Inflammatory macrophage treated with lipopolysaccharide for 4 hours (primary cell): ENCODE measurements at regions not wholly inside any gene's neighbourhood (a gene's known extent, or its start where the extent isn't known, plus 50 kb on each side); places are given as distances from the start of the nearest gene placed in this dataset.

ENCODE experiments used
- DNase-seq: peaks from one replicate; pipeline ENCODE4 v3.0.0-alpha.2; 2020

DNA sequence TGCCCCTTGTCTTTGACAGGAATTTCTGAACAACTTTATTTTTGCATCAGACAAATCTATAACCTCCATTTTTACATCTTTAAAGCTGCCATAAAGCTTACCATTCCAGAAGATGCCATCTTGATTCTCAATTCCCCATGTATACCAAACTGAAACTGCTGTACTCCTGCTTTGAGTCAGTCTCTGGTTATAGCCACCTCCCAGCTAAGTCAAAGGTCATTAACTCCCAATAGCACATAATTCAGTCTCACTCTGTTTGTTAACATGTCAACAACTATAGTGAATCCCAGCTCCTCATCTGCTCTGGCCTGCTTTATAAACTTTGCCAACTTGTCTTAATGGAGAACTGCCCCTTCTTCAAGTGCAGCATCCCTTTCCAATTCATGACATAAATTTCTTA, 343.6 kb downstream of the FRK start:
- DNase-seq = no peak

DNA sequence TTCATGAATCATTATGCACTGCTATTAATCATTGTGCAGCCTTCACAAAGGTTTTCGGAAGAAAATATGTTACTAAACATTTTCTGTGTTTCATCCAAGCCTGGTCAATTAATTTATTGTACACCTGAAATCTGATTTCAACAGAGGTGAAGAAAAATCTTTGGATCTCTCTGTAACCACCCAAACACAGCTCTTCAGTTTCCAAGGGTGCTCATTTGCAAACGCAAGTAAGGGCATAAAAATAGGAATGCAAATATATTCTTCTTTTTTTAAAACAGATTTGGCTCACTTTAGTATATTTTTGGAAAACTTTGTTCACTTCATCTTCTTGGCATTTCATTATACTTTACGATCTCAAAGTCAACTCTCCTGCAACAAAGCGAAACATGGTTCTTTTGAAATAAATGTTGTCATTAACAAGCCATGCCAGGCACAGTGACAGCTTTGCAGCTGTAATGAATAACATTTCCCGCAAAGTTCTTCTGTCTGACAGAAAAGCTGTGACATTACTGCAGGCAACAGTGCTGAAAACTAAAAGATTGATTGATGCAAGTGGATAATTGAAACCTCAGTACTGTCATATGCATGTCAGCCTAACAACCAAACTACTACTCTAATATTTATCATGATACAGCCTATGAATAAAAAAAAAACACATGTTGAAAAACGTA, 348.3 kb downstream of the FRK start:
- no peak for DNase-seq

DNA sequence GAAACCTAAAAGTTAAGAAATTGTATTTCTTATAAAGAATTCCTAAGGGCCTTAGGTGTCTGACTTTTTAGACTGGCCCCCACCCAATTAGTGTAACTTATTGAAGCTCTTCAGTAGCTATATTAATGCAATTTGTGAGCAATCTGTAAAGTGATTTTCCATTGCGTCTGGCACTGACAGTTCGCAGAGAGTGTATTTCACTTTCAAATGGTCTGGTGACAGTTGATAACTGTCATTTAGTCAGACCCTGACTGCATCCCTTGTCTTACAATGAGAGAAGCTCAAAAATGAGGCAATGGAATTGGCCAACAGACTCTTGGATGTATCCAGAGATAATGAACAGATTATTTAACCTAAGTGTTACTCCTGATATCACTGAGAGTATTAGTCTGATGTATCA, 351.8 kb downstream of the FRK start:
- DNase-seq = no peak

- DNase-seq = no peak
Observed at GRCh38 chr6:115706981-115707380, 353.7 kb downstream of the FRK start.

DNA sequence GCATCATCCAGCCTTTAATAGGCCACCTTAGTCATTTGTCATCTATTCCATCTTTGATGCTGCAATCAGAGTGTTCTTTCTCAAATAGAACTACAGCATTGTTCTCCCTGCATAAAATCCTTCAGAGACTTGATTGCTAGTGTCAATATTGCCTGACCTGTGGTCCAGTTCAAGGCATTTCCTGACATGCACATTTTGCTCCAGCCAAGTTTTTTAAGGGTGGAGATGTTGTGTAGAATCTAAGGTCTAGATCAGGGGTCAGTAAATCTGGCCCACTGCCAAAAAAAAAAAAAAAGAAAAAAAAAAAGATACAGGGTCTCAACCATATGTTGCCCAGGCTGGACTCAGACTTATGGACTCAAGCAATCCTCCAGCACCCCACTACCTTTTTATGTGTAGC, 354.4 kb downstream of the FRK start:
- no peak for DNase-seq

DNA sequence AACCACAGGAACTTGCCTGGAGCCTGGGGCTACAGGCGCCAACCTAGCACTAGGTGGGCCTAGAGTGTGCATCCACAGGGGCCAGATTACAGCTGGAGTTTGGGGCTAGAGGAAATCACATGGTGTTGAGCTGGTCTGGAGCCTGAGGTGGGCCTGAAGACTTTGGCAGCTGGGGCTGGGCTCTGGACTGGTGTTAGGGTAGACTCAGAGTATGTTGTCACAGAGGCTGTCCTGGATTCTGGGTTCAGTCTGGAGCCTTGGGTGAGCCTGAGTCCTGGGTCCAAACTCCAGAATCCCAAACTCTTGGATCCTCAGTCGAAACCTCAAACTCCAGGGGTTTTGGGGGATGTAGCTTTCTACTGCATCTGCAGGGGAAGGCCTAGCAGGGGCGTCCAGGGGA, 356.7 kb downstream of the FRK start:
- no peak for DNase-seq

- DNase-seq = no peak
Observed at GRCh38 chr6:115691433-115691832, 369.3 kb downstream of the FRK start.

- DNase-seq = no peak
Observed at GRCh38 chr6:115690854-115691253, 369.8 kb downstream of the FRK start.

DNA sequence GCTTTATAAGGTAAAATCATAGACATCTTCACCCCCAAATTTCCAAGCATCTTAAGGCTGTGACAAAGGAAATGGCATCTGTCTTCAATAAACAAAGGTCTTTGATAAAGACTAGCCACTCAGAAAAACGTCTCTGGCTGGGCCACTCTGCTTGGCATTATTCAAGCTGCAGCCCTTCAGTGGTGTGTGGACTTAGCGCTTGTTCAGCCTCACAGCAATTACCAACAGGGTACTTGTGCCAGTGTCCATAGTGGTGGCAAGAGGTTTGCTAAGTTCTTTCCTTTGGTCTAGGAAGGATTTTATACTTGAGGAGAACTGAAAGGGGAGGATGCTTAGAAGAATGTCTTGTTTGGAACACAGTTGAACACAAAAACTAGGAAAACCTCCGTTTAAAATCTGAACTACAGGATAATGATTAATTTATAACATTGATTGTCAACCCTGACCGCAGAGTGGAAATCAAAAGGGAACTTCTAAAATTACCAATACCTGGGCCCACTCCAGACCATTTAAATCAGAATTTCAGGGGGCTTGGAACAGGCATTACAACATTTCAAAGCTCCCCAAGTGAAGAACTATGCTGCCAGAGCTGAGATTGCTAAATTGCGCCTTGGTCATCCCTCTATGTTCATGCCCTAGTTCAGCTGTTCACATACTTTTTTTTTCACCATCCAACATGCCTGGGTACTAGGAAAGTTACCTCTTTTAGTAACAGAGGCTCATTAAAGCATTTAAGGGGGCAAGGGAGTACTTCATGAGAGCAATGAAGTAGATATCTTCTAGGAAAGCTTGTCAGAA, 378.5 kb downstream of the FRK start:
- no peak for DNase-seq

GRCh38 chr6:115680621-115681020, 380.1 kb downstream of the FRK start:
- DNase-seq = no peak

GRCh38 chr6:115677198-115677597, 383.5 kb downstream of the FRK start:
- DNase-seq = no peak

DNA sequence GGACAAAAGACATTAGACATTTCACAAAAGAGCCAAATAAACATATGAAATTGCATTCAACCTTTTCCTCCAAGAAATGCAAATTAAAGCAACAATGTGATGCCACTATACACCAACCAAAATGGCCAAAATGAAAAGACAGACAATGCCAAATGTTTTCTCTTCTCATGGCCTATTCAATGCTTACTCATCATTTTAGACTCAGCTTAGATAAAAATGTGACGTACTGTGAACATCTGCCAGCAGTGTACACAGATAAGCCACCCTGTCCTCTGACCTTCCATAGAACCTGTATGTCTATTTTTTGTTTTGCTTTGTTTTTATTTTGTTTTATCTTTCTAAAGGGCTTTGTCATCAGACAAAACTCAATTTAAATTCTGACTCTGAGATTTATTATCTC, 385.2 kb downstream of the FRK start:
- DNase-seq = no peak

- DNase-seq = no peak
Observed at GRCh38 chr6:115668781-115669180, 391.9 kb downstream of the FRK start.

- DNase-seq = no peak
Observed at GRCh38 chr6:115668211-115668610, 392.5 kb downstream of the FRK start.

DNA sequence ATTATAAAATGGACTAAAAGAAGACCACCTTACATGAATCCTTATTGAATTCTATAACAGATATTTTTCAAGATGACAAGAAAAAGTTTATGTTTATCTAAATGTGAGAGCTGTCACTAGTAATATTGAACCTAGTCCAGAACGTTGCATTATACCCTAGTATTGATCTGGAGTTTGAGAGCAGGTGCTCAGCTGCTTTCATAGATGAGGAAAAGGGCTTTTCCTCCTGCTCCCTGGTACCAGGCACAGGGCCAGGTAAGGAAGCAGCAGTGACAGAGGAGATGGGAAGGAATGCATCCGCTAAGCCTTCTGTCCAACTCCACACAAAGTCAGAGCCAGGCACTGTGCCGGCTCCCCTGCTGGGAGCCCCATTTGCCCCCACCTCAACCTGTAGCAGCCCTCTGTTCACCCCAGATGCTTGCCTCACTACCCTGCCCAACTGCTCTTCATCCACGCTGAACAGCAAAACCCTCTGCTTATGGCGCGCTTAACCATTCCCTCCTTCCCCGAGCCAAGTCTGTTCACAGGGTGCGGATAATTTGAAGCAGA, 393.1 kb downstream of the FRK start:
- DNase-seq = no peak

DNA sequence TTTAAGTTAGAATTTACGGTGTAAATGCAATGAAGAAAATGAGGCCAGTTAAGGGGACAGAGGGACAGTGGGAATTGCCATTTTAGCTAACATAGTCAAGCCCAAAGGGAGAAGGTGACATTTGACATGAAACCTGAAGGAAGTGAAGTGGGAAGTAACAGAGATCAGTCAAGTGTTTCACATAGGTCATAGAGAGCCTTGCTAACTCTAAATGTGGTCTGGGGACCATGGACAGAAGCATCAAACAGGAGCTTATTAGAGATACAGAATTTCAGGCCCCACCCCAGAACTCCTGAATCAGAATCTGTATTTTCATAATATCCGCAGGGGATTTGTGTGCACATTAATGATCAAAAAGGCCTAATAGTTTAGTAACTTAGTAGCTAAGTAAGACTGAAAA, 393.7 kb downstream of the FRK start:
- DNase-seq = no peak

DNA sequence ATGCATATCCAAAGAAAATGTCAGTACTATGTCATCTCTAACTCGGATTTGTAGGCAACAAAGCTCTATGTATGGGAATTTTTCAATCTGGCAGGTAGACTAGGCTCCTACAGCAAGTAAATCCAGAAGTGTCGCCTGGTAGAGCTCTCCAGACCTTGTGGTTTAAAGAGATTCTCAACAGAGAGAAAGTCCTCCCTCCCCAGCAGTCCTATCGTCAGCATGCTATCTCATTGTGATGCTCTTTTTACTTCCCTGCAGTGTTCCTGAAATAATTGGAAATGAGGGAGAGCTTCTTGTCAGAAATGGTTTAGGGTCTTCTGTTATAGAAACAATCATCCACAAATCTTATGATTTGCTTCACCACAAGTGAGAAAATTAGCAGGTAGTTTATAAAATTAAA, 395.4 kb downstream of the FRK start:
- DNase-seq = no peak

DNA sequence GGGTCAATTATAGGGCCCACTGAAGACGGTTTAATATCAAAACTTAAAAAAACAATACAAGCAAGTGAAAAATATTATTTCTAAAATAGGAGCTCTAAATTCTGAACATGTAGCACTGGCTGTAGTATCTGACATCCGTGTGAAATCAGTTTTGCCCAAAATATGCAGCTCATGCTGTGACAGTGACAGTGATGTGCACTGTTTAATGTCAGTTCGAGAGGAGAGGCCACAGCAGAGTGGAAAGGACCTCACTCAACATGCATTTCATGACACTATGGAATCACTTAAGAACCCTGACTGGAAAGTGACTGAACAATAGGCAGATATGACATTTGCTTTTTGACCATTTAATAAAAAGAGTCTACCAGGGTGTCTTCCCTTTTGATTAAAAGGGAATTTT, 397.0 kb downstream of the FRK start:
- DNase-seq = no peak

GRCh38 chr6:115643762-115644161, 416.9 kb downstream of the FRK start:
- no peak for DNase-seq

- DNase-seq = no peak
Observed at GRCh38 chr6:115634887-115635286, 425.8 kb downstream of the FRK start.

- no peak for DNase-seq
Observed at GRCh38 chr6:115634131-115634530, 426.6 kb downstream of the FRK start.

DNA sequence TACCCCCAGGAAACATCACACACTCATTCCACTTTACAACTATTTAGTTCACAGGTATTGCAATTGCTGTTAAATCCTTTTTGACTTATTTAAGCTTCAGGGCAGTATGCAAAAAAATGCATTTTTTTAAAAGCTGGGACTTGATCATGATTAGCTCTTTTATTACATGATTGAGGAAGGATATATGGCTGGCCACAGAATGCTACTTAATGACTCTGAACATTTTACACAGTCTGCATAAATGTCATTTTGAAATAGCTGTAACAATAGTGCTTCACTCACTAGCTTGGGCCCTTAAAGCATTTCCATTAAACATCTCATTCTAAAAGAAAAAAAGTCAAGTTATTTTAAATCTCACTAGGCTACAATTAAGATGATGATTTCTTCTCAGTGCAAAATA, 429.7 kb downstream of the FRK start:
- no peak for DNase-seq

GRCh38 chr6:115630424-115631024, 430.2 kb downstream of the FRK start:
- no peak for DNase-seq

DNA sequence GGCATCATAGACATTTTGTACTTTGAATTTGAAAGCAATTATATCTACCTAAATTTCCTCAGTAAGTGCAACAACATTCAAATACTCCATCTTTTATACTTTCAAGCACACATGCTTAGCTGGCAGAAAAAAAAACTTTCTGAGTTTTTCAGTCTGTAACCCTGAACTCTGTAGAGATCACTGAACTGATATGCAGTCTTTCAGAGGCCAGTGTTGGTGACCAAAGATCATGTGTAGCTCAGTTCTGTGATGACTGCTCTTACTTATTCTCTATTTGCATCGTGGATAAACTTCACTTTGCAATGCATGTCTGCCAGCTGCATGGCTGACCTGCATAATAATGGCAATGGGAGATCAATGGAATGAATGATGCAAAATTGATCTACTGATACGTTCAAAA, 431.3 kb downstream of the FRK start:
- DNase-seq = no peak
